GM19324 (cell line): ENCODE measurements at regions not wholly inside any gene's neighbourhood (a gene's known extent, or its start where the extent isn't known, plus 50 kb on each side); places are given as distances from the start of the nearest gene placed in this dataset.

ENCODE experiments used
- ATAC-seq: cut with Tn5 transposase; IDR thresholded peaks from one replicate; pipeline ENCODE4 v1.9.1; 2021; ENCODE audit warnings: mild to moderate bottlenecking, moderate library complexity; ENCODE audit not compliant: unreplicated experiment, low FRiP score

GRCh38 chr2:139216435-139216834 lies 436.2 kb upstream of the NXPH2 start:
- no peak for ATAC-seq

GRCh38 chr2:139214801-139215200 lies 434.6 kb upstream of the NXPH2 start:
- ATAC-seq, result no peak

GRCh38 chr2:139209586-139209985 lies 429.4 kb upstream of the NXPH2 start:
- ATAC-seq, result no peak

- no peak for ATAC-seq
These were observed 421.3 kb upstream of the NXPH2 start for GRCh38 chr2:139201516-139201915.

- ATAC-seq, result no peak
These were observed 416.6 kb upstream of the NXPH2 start for GRCh38 chr2:139196754-139197153.

- no peak for ATAC-seq
These were observed 414.4 kb upstream of the NXPH2 start for GRCh38 chr2:139194546-139194945.

- ATAC-seq, result no peak
These were observed 396.9 kb upstream of the NXPH2 start for GRCh38 chr2:139177041-139177440.

GRCh38 chr2:139175510-139175909 lies 395.3 kb upstream of the NXPH2 start:
- no peak for ATAC-seq

GRCh38 chr2:139170406-139170805 lies 390.2 kb upstream of the NXPH2 start:
- ATAC-seq, result no peak

GRCh38 chr2:139165601-139166000 lies 385.4 kb upstream of the NXPH2 start:
- no peak for ATAC-seq

GRCh38 chr2:139165041-139165440 lies 384.9 kb upstream of the NXPH2 start:
- no peak for ATAC-seq

- no peak for ATAC-seq
These were observed 382.8 kb upstream of the NXPH2 start for GRCh38 chr2:139162957-139163356.

GRCh38 chr2:139162456-139162855 lies 382.3 kb upstream of the NXPH2 start:
- no peak for ATAC-seq

- no peak for ATAC-seq
These were observed 380.6 kb upstream of the NXPH2 start for GRCh38 chr2:139160836-139161235.

GRCh38 chr2:139159177-139159576 lies 379.0 kb upstream of the NXPH2 start:
- ATAC-seq, result no peak

GRCh38 chr2:139156730-139157129 lies 376.5 kb upstream of the NXPH2 start:
- ATAC-seq, result no peak

- no peak for ATAC-seq
These were observed 375.8 kb upstream of the NXPH2 start for GRCh38 chr2:139155991-139156390.

GRCh38 chr2:139142252-139142880 lies 362.2 kb upstream of the NXPH2 start:
- no peak for ATAC-seq

- no peak for ATAC-seq
These were observed 344.1 kb upstream of the NXPH2 start for GRCh38 chr2:139124271-139124670.

- ATAC-seq, result no peak
These were observed 343.6 kb upstream of the NXPH2 start for GRCh38 chr2:139123795-139124194.

- ATAC-seq, result no peak
These were observed 342.5 kb upstream of the NXPH2 start for GRCh38 chr2:139122711-139123158.

- ATAC-seq, result no peak
These were observed 319.5 kb upstream of the NXPH2 start for GRCh38 chr2:139099721-139100120.

GRCh38 chr2:139098961-139099360 lies 318.8 kb upstream of the NXPH2 start:
- no peak for ATAC-seq
